ENCODE measurements at regions not wholly inside any gene's neighbourhood (a gene's known extent, or its start where the extent isn't known, plus 50 kb on each side); places are given as distances from the start of the nearest gene placed in this dataset.

DNA sequence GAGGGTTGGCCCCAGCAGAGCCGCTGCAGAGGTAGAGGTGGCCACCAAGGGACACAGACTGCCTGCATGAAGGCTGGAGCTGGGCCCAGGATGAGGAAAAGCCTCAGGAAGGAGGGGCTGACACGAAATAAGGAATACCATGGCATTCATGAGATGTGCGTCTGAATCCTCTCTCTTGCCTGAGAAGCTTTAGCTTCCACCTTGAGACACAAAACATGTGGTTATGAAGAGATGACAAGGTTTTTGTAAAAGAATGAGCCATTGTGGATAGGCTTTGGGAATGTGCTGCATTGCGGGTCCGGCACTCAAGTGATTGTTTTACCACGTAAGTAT lies 82.7 kb downstream of the DAD1 start:
- peaks cover 17% of the 10 kb centered on the region for H3F3A ChIP-seq (ENCODE audit: insufficient read depth)
- in situ Hi-C loops (cut with MboI) = no loop called here
- H3K27me3 ChIP-seq (replicated peaks; ENCODE audit: insufficient read depth) = no peaks in the 10 kb centered on the region; the same call in 1 of the 2 replicates
- DNase-seq = no peak
- no peaks in the 10 kb centered on the region for H3K36me3 ChIP-seq (ENCODE audit: low read depth)
- no peak overlapping the region for H3K27ac ChIP-seq
- no peak for TF ChIP-seq EZH2 (IDR thresholded peaks at IDR 0.05; ENCODE audit: insufficient read depth, poor library complexity, severe bottlenecking)
- no peak for TF ChIP-seq EZH2phosphoT487 (IDR thresholded peaks at IDR 0.05; ENCODE audit: insufficient read depth, low read depth)
- WGBS, 2 experiments (ENCODE audit: low coverage in 1 of 2, low lambda C conversion rate in 2 of 2, missing lambda C conversion rate in 2 of 2) = 81 to 85% methylated on average over 6 of the region's 6 CpGs
- no peak overlapping the region for H3K4me3 ChIP-seq
- no peaks in the 10 kb centered on the region for H3K9me2 ChIP-seq (ENCODE audit: insufficient read depth)
- H3K4me2 ChIP-seq (ENCODE audit: unreplicated experiment) = no peak overlapping the region
- H3K9ac ChIP-seq = no peak overlapping the region
- H3K79me2 ChIP-seq (ENCODE audit: insufficient read depth) = no peaks in the 10 kb centered on the region
- H2AFZ ChIP-seq = no peak overlapping the region
- H4K20me1 ChIP-seq (ENCODE audit: insufficient read depth) = no peaks in the 10 kb centered on the region
- peaks cover 17% of the 10 kb centered on the region for H3K4me1 ChIP-seq (ENCODE audit: insufficient read depth)
- no peaks in the 10 kb centered on the region for H3K9me3 ChIP-seq (ENCODE audit: low read depth)

DNA sequence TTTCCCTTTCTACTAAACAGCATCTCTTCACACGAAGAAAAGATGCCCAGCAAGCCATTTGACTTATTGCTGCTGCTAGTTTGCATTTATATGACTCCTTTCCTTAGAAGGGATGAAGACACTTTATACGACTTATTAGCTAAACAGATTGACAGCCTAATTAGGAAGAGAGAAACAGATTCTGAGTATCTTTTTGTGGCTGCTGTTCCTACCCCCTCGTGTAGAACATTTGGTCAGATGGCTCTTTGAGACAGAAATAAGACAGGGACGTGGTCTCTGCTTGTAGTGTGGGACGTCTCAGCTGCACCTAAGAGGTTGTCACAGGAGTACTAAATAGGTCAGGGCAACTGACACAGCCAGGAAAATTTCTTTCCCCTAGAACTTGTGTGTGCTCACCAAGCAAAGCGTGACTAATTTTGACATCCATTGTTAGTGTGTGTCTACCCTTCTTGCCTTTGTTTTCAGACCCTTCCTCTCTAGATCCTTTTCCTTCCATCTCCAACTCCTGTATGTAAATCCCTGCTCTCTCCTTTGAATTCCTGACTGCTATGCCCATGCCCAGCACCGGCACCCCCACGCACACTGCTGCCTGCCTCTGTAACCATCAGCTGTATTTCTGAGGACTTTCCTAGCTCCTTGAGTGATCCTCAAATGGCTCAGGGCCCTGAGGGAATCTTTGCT lies 83.2 kb downstream of the DAD1 start:
- Histone ChIP-seq H3K4me2 (ENCODE audit: unreplicated experiment) (no peak overlapping the region), H3F3A (ENCODE audit: insufficient read depth) (peaks cover 12% of the 10 kb centered on the region; the same call in 1 of the 2 replicates), H3K9me3 (ENCODE audit: low read depth) (no peaks in the 10 kb centered on the region), H3K4me1 (ENCODE audit: insufficient read depth) (peaks cover 12% of the 10 kb centered on the region), H2AFZ (no peak overlapping the region), H3K79me2 (ENCODE audit: insufficient read depth) (no peaks in the 10 kb centered on the region), H3K27me3 (replicated peaks; ENCODE audit: insufficient read depth) (no peaks in the 10 kb centered on the region; the same call in 1 of the 2 replicates), H3K9ac (no peak overlapping the region), H3K4me3 (no peak overlapping the region), H3K27ac (no peak overlapping the region), H4K20me1 (ENCODE audit: insufficient read depth) (no peaks in the 10 kb centered on the region), H3K9me2 (ENCODE audit: insufficient read depth) (no peaks in the 10 kb centered on the region), H3K36me3 (ENCODE audit: low read depth) (no peaks in the 10 kb centered on the region)
- WGBS, 2 experiments (ENCODE audit: low coverage in 1 of 2, low lambda C conversion rate in 2 of 2, missing lambda C conversion rate in 2 of 2) = 72 to 74% methylated on average over 8 of the region's 8 CpGs
- TF ChIP-seq EZH2phosphoT487 (IDR thresholded peaks at IDR 0.05; ENCODE audit: insufficient read depth, low read depth) (no peak), EZH2 (IDR thresholded peaks at IDR 0.05; ENCODE audit: insufficient read depth, poor library complexity, severe bottlenecking) (no peak)
- DNase-seq = no peak
- in situ Hi-C loops (cut with MboI) = no loop called here

DNA sequence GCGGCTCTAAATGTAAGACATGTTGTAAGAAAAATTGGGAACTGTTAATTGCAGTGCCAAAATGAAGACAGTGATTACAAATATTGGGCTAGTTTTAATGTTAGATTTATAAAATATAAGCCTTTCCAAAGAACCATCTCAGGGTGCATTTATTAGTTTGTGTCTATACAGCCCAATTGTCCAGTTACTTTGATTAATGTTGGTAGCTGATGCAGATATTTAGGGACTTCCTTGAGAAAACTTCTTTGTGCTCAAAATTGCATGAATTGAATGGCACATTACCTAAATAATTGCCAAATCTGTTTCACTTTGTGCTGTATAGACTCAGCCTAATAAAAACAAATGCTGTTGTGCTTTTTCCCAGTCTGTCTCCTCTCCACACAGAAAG lies 83.7 kb downstream of the DAD1 start:
- TF ChIP-seq EZH2phosphoT487 (IDR thresholded peaks at IDR 0.05; ENCODE audit: insufficient read depth, low read depth) (no peak), EZH2 (IDR thresholded peaks at IDR 0.05; ENCODE audit: insufficient read depth, poor library complexity, severe bottlenecking) (no peak)
- 100% methylated on average over 1 of the region's 1 CpG for WGBS, 2 experiments (ENCODE audit: low coverage in 1 of 2, low lambda C conversion rate in 2 of 2, missing lambda C conversion rate in 2 of 2)
- Histone ChIP-seq H3K79me2 (ENCODE audit: insufficient read depth) (no peaks in the 10 kb centered on the region), H3K36me3 (ENCODE audit: low read depth) (no peaks in the 10 kb centered on the region), H3K9ac (no peak overlapping the region), H3K27me3 (replicated peaks; ENCODE audit: insufficient read depth) (no peaks in the 10 kb centered on the region; the same call in 1 of the 2 replicates), H3K4me3 (no peak overlapping the region), H4K20me1 (ENCODE audit: insufficient read depth) (no peaks in the 10 kb centered on the region), H3K9me3 (ENCODE audit: low read depth) (no peaks in the 10 kb centered on the region), H3K9me2 (ENCODE audit: insufficient read depth) (no peaks in the 10 kb centered on the region), H3K27ac (no peak overlapping the region), H3K4me1 (ENCODE audit: insufficient read depth) (peaks cover 6% of the 10 kb centered on the region), H2AFZ (no peak overlapping the region), H3K4me2 (ENCODE audit: unreplicated experiment) (no peak overlapping the region), H3F3A (ENCODE audit: insufficient read depth) (peaks cover 7% of the 10 kb centered on the region; the same call in 1 of the 2 replicates)
- DNase-seq = no peak
- in situ Hi-C loops (cut with MboI) = no loop called here

DNA sequence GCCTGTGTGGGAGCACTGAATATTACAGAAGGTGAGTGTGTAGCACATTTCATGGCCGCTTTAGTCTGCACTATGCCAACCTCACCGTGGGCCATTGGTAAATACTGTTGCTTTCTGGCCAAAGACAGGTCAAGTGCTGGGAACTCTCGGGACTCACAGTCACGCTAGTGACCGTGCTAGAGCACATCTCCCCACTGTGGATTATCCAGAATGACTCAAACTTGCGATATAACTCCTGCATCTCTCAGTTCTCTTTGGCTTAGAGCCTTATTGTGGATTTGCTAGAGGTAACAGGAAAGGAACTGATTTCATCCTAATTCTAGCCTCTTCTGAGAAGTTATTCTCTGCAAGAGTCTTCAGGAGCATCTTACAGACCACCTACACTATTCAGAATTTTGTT lies 86.5 kb downstream of the DAD1 start:
- WGBS, 2 experiments (ENCODE audit: low coverage in 1 of 2, low lambda C conversion rate in 2 of 2, missing lambda C conversion rate in 2 of 2) = 84 to 86% methylated on average over 6 of the region's 6 CpGs

More for the DNA sequence above, 86.5 kb downstream of the DAD1 start:
- Histone ChIP-seq H3K9me2 (ENCODE audit: insufficient read depth) (no peaks in the 10 kb centered on the region), H3K79me2 (ENCODE audit: insufficient read depth) (no peaks in the 10 kb centered on the region), H3K9ac (no peak overlapping the region), H4K20me1 (ENCODE audit: insufficient read depth) (no peaks in the 10 kb centered on the region), H3K27ac (no peak overlapping the region), H3K36me3 (ENCODE audit: low read depth) (no peaks in the 10 kb centered on the region), H3K4me1 (ENCODE audit: insufficient read depth) (no peaks in the 10 kb centered on the region), H2AFZ (no peak overlapping the region), H3K4me3 (no peak overlapping the region), H3K27me3 (replicated peaks; ENCODE audit: insufficient read depth) (no peaks in the 10 kb centered on the region; the same call in 1 of the 2 replicates), H3K4me2 (ENCODE audit: unreplicated experiment) (no peak overlapping the region), H3K9me3 (ENCODE audit: low read depth) (no peaks in the 10 kb centered on the region), H3F3A (ENCODE audit: insufficient read depth) (no peaks in the 10 kb centered on the region)
- DNase-seq = no peak
- TF ChIP-seq EZH2 (IDR thresholded peaks at IDR 0.05; ENCODE audit: insufficient read depth, poor library complexity, severe bottlenecking) = no peak
- TF ChIP-seq EZH2phosphoT487 (IDR thresholded peaks at IDR 0.05; ENCODE audit: insufficient read depth, low read depth) = no peak
- in situ Hi-C loops (cut with MboI) = no loop called here

Data from GM23248 (cell line).